Endodermal cell (in vitro differentiated cells): ENCODE measurements at regions not wholly inside any gene's neighbourhood (a gene's known extent, or its start where the extent isn't known, plus 50 kb on each side); places are given as distances from the start of the nearest gene placed in this dataset.

Experiments
- DNase-seq: peaks from one replicate; pipeline ENCODE4 v3.0.0-alpha.2; 2017
- H3K27ac ChIP-seq: 2 replicates; pipeline ENCODE4 v1.5.1; 2013; ENCODE audit warnings: mild to moderate bottlenecking, low read depth, low read length, moderate library complexity
- H3K27me3 ChIP-seq: 2 replicates; pipeline ENCODE4 v1.6.1; 2013; ENCODE audit warnings: mild to moderate bottlenecking, low read length, moderate library complexity; ENCODE audit not compliant: insufficient read depth, control insufficient read depth, poor library complexity, severe bottlenecking
- H3K36me3 ChIP-seq: 2 replicates; pipeline ENCODE4 v1.7.0; 2013; ENCODE audit warnings: mild to moderate bottlenecking, low read length, moderate library complexity; ENCODE audit not compliant: control insufficient read depth, insufficient read depth
- H3K4me1 ChIP-seq: one replicate; pipeline ENCODE4 v1.7.0; 2013; ENCODE audit warnings: low read length; ENCODE audit not compliant: control insufficient read depth, insufficient read depth
- H3K4me3 ChIP-seq: 2 replicates; pipeline ENCODE4 v1.5.1; 2013; ENCODE audit warnings: mild to moderate bottlenecking, low read length, moderate library complexity
- H3K9ac ChIP-seq: 2 replicates; pipeline ENCODE4 v1.6.1; 2013; ENCODE audit warnings: mild to moderate bottlenecking, low read length, moderate library complexity; ENCODE audit not compliant: poor library complexity, severe bottlenecking; ENCODE audit errors: extremely low read depth
- H3K9me3 ChIP-seq: 2 replicates; pipeline ENCODE4 v1.6.1; 2013; ENCODE audit warnings: mild to moderate bottlenecking, low read length, moderate library complexity; ENCODE audit not compliant: control insufficient read depth
- H3K27ac Mint-ChIP-seq: 2 replicates; pipeline ENCODE4 v1.8.0; 2020; ENCODE audit warnings: mixed read lengths
- H3K27me3 Mint-ChIP-seq: 2 replicates; pipeline ENCODE4 v1.8.0; 2021; ENCODE audit warnings: mild to moderate bottlenecking, mixed read lengths; ENCODE audit not compliant: insufficient read depth
- H3K36me3 Mint-ChIP-seq: 2 replicates; pipeline ENCODE4 v1.8.0; 2020; ENCODE audit warnings: low read depth, mixed read lengths
- H3K4me1 Mint-ChIP-seq: 2 replicates; pipeline ENCODE4 v1.8.0; 2020; ENCODE audit warnings: mixed read lengths
- H3K4me3 Mint-ChIP-seq: 2 replicates; pipeline ENCODE4 v1.8.0; 2020; ENCODE audit warnings: mild to moderate bottlenecking, moderate library complexity, mixed read lengths
- H3K9me3 Mint-ChIP-seq: 2 replicates; pipeline ENCODE4 v1.8.0; 2020; ENCODE audit warnings: mild to moderate bottlenecking, mixed read lengths
- CTCF ChIP-seq: fragments of 200-600 bp; sonication (generic); conservative IDR thresholded peaks from 2 replicates; pipeline ENCODE4 v1.5.0; 2021; ENCODE audit warnings: antibody characterized with exemption, mild to moderate bottlenecking
- WGBS, 2 experiments: methylation state at CpG; one replicate each; pipeline versions ENCODE4 v1.1.5 to v1.1.7; 2013; ENCODE audit warnings: missing lambda C conversion rate in 2 of 2, mixed read lengths in 1 of 2; ENCODE audit not compliant: insufficient coverage in 1 of 2, insufficient read length in 1 of 2; 5-methylcytosine and 5-hydroxymethylcytosine counted together

DNA sequence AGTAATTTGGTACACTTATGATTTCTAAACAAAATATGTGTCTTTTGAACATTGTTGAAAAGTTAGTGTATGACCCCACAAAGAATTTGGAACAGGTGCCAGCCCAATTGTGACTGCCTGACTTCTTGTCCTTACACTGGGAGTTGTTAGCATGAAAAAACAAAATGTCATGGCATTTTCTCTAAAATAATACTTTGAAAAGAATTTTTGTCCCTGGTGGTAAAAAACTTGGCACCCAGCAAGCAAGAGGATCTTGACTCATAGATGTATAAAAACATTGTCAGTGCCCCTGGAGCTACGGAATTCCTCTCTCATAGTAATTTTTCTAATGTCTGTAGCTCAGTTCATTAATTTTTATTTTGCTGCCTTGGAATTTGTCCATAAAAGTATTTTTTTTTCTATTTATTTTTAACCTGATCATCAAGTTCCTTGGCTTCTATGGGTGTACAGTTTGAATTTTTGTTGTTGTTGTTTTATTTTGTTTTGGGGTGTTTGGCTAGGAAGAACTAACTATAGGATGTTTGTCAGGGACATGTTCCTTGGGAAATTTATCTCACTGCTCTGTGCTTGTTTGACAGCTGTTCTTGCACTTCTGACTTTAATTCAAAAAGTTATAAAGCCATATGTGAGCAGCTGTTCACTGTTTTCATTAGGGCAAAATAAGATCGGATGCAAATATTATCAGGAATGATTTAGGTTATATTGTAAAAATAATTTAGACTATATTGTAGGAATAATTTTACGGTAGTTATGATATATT, 95.4 kb upstream of the NUDT6 start:
- Mint-ChIP-seq H3K36me3 (peaks cover 24% of the 10 kb centered on the region), H3K27me3 (no peaks in the 10 kb centered on the region), H3K4me3 (no peak overlapping the region), H3K4me1 (no peaks in the 10 kb centered on the region), H3K9me3 (peaks cover 28% of the 10 kb centered on the region), H3K27ac (no peak overlapping the region)
- Histone ChIP-seq H3K9me3 (no peaks in the 10 kb centered on the region), H3K36me3 (no peaks in the 10 kb centered on the region), H3K27me3 (no peaks in the 10 kb centered on the region), H3K4me3 (no peak overlapping the region), H3K4me1 (no peaks in the 10 kb centered on the region), H3K9ac (no peak overlapping the region), H3K27ac (no peak overlapping the region)
- TF ChIP-seq CTCF: no peak
- DNase-seq: no peak
- 95% methylated on average over 2 to 3 of the region's 3 CpGs for WGBS, 2 experiments

DNA sequence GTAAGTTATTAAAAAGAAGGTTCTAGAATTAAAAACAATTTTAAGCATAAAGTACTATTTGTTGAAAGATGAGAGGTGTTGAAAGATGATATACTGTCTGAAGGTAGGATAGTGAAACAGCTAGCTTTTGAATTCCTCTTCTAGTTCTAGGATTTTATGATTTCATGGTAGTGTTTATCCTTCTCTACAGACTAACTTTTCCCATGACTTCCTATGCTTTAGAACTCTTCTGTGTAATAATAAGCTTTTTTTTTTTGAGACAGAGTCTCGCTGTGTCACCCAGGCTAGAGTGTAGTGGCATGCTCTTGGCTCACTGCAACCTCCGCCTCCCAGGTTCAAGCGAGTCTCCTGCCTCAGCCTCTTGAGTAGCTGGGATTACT, 96.0 kb upstream of the NUDT6 start:
- Mint-ChIP-seq H3K27me3 (no peaks in the 10 kb centered on the region), H3K27ac (no peak overlapping the region), H3K4me1 (no peaks in the 10 kb centered on the region), H3K36me3 (peaks cover 21% of the 10 kb centered on the region), H3K9me3 (peaks cover 25% of the 10 kb centered on the region), H3K4me3 (no peak overlapping the region)
- Histone ChIP-seq H3K9ac (no peak overlapping the region), H3K9me3 (no peaks in the 10 kb centered on the region), H3K4me3 (no peak overlapping the region), H3K36me3 (no peaks in the 10 kb centered on the region), H3K27ac (no peak overlapping the region), H3K27me3 (no peaks in the 10 kb centered on the region), H3K4me1 (no peaks in the 10 kb centered on the region)
- no peak for DNase-seq
- TF ChIP-seq CTCF: no peak
- WGBS, 2 experiments: 62% methylated on average over 3 of the region's 3 CpGs; no CpG with 5 or more reads in 1 of the 2 experiments

GRCh38 chr4:123020285-123020684, 97.9 kb upstream of the NUDT6 start:
- H3K9me3 ChIP-seq: no peaks in the 10 kb centered on the region
- H3K36me3 ChIP-seq: no peaks in the 10 kb centered on the region
- H3K27ac ChIP-seq: no peak overlapping the region
- H3K4me3 Mint-ChIP-seq: no peak overlapping the region
- no peak overlapping the region for H3K9ac ChIP-seq
- no peaks in the 10 kb centered on the region for H3K27me3 Mint-ChIP-seq
- peaks cover 15% of the 10 kb centered on the region for H3K9me3 Mint-ChIP-seq
- WGBS, 2 experiments: 96 to 97% methylated on average over 5 to 10 of the region's 11 CpGs
- no peaks in the 10 kb centered on the region for H3K4me1 ChIP-seq
- DNase-seq: no peak
- H3K4me1 Mint-ChIP-seq: no peaks in the 10 kb centered on the region
- no peak overlapping the region for H3K27ac Mint-ChIP-seq
- no peaks in the 10 kb centered on the region for H3K27me3 ChIP-seq
- no peak for TF ChIP-seq CTCF
- H3K36me3 Mint-ChIP-seq: peaks cover 10% of the 10 kb centered on the region
- no peak overlapping the region for H3K4me3 ChIP-seq
